Hepatocyte (in vitro differentiated cells): ENCODE measurements at regions not wholly inside any gene's neighbourhood (a gene's known extent, or its start where the extent isn't known, plus 50 kb on each side); places are given as distances from the start of the nearest gene placed in this dataset.

ENCODE experiments used
- CTCF ChIP-seq: fragments of 200-600 bp; sonication (generic); IDR thresholded peaks from 2 replicates; pipeline ENCODE4 v1.5.1; 2016; ENCODE audit warnings: antibody characterized with exemption, mild to moderate bottlenecking; ENCODE audit not compliant: poor library complexity
- EZH2 ChIP-seq: fragments of 200-600 bp; sonication (generic); IDR thresholded peaks from 2 replicates; pipeline ENCODE4 v1.6.1; 2016; ENCODE audit warnings: antibody characterized with exemption, mild to moderate bottlenecking, borderline replicate concordance
- EZH2phosphoT487 ChIP-seq: fragments of 200-600 bp; sonication (generic); IDR thresholded peaks from one replicate; pipeline ENCODE4 v1.6.1; 2018; ENCODE audit warnings: antibody characterized with exemption, mild to moderate bottlenecking, low read depth, moderate library complexity; ENCODE audit not compliant: unreplicated experiment, severe bottlenecking

- no peak for TF ChIP-seq CTCF
- TF ChIP-seq EZH2: no peak
- no peak for TF ChIP-seq EZH2phosphoT487
Observed at GRCh38 chr9:20242510-20243189, 379.6 kb downstream of the MLLT3 start.
